Vagina (tissue), 2 donors: ENCODE measurements at regions not wholly inside any gene's neighbourhood (a gene's known extent, or its start where the extent isn't known, plus 50 kb on each side); places are given as distances from the start of the nearest gene placed in this dataset.
"Not testable (repeated sequence)": the region's sequence is repeated elsewhere in the genome, so short reads cannot be mapped to it uniquely, and the experiment has no call there.

Experiments used
- DNase-seq, 2 donors: peaks; one replicate each; pipeline ENCODE4 v3.0.0-alpha.2; 2017; ENCODE audit errors: extremely low spot score in 2 of 2
- H3K27ac ChIP-seq: fragments of 200-600 bp; sonication (generic); one replicate; pipeline ENCODE4 v1.5.1; 2019
- H3K27me3 ChIP-seq: fragments of 200-600 bp; sonication (generic); one replicate; pipeline ENCODE4 v1.5.1; 2019
- H3K36me3 ChIP-seq, 2 donors: fragments of 200-600 bp; sonication (generic); one replicate each; pipeline ENCODE4 v1.5.1; 2017 to 2019
- H3K4me1 ChIP-seq: fragments of 200-600 bp; sonication (generic); one replicate; pipeline ENCODE4 v1.5.1; 2019
- H3K4me3 ChIP-seq, 2 donors: fragments of 200-600 bp; sonication (generic); 1 replicate in 1 of 2; 2 replicates in 1 of 2; pipeline ENCODE4 v1.5.1; 2016 to 2019
- H3K9me3 ChIP-seq: fragments of 200-600 bp; sonication (generic); one replicate; pipeline ENCODE4 v1.5.1; 2019
- POLR2A ChIP-seq, 2 donors: fragments of 450-650 bp; IDR thresholded peaks; one replicate each; pipeline ENCODE4 v1.6.1; 2017; ENCODE audit warnings: antibody characterized with exemption in 2 of 2, mild to moderate bottlenecking in 2 of 2, moderate library complexity in 2 of 2
- POLR2AphosphoS5 ChIP-seq, 2 donors: sonication (generic); formaldehyde crosslinking; IDR thresholded peaks; one replicate each; pipeline ENCODE4 v1.9.0; 2017; ENCODE audit warnings: antibody characterized with exemption in 2 of 2, mild to moderate bottlenecking in 2 of 2, low read depth in 1 of 2; ENCODE audit not compliant: insufficient read depth in 1 of 2
- intact Hi-C: fragments of 100-400 bp; cut with DNase I; formaldehyde crosslinking; loops from one replicate; pipeline ENCODE4 v1.15.1; 2023
- TF ChIP-seq, protein P1 (sequence below), 3 experiments: fragments of 450-650 bp in 2 of 3; fragments of 200-600 bp in 1 of 3; sonication (generic) in 1 of 3; IDR thresholded peaks; one replicate each; pipeline ENCODE4 v1.5.1; 2017 to 2019; ENCODE audit warnings: antibody characterized with exemption in 3 of 3, mild to moderate bottlenecking in 2 of 3, moderate library complexity in 2 of 3

DNA sequence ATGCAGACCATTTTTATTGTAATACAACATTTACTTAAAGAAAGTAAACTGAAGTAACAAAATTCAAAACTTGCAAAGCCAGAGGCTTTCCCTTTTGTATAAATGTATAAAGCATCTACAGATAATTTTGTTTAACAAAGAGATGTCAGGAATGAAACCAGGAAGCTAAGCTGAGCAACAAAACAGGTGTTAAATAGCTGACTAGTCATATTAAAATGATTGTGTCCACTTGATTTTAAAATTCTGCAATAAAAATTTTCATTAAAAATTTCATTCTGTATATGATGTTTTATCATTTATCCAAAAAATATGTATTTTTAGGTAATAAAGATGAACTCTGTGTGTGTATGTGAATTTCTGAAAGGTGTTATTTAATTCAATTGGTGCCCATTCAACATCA lies 72.0 kb upstream of the TRAM1L1 start:
- no peaks in the 10 kb centered on the region for H3K9me3 ChIP-seq
- H3K36me3 ChIP-seq: no peaks in the 10 kb centered on the region
- no peak overlapping the region for H3K27ac ChIP-seq
- no peaks in the 10 kb centered on the region for H3K27me3 ChIP-seq
- TF ChIP-seq POLR2AphosphoS5 (IDR thresholded peaks at IDR 0.05; ENCODE audit: insufficient read depth in 1 of 2, low read depth in 1 of 2) (no peak), POLR2A (IDR thresholded peaks at IDR 0.05) (no peak)
- TF ChIP-seq, protein P1, sequence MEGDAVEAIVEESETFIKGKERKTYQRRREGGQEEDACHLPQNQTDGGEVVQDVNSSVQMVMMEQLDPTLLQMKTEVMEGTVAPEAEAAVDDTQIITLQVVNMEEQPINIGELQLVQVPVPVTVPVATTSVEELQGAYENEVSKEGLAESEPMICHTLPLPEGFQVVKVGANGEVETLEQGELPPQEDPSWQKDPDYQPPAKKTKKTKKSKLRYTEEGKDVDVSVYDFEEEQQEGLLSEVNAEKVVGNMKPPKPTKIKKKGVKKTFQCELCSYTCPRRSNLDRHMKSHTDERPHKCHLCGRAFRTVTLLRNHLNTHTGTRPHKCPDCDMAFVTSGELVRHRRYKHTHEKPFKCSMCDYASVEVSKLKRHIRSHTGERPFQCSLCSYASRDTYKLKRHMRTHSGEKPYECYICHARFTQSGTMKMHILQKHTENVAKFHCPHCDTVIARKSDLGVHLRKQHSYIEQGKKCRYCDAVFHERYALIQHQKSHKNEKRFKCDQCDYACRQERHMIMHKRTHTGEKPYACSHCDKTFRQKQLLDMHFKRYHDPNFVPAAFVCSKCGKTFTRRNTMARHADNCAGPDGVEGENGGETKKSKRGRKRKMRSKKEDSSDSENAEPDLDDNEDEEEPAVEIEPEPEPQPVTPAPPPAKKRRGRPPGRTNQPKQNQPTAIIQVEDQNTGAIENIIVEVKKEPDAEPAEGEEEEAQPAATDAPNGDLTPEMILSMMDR (IDR thresholded peaks at IDR 0.05): no peak
- intact Hi-C loops: no loop called here
- no peaks in the 10 kb centered on the region for H3K4me1 ChIP-seq
- no peak for DNase-seq
- H3K4me3 ChIP-seq: no peak overlapping the region

DNA sequence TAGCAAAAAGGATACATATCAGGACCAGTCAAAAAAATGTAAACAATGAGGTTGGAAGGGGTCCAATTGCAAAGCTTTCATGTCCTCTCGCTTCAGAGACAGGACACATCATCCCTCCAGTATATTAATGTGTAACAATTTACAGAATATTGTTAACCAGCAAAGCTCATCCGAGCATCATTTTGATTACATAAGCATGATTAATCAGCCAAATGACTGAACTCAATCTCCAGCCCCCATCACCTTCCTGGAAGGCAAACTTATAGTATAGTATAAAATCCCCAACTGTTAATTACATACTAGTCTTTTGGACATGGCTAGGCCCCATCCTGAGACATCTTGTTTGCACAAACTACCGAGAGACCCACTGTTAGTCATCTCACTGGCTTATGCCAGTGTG lies 77.6 kb upstream of the TRAM1L1 start:
- H3K27me3 ChIP-seq: no peaks in the 10 kb centered on the region
- no peak for DNase-seq
- H3K4me3 ChIP-seq: no peak overlapping the region
- H3K4me1 ChIP-seq: no peaks in the 10 kb centered on the region
- H3K36me3 ChIP-seq: no peaks in the 10 kb centered on the region
- TF ChIP-seq POLR2AphosphoS5 (IDR thresholded peaks at IDR 0.05; ENCODE audit: insufficient read depth in 1 of 2, low read depth in 1 of 2) (no peak), POLR2A (IDR thresholded peaks at IDR 0.05) (no peak)
- TF ChIP-seq, protein P1 (IDR thresholded peaks at IDR 0.05): no peak
- intact Hi-C loops: no loop called here
- no peaks in the 10 kb centered on the region for H3K9me3 ChIP-seq
- no peak overlapping the region for H3K27ac ChIP-seq

DNA sequence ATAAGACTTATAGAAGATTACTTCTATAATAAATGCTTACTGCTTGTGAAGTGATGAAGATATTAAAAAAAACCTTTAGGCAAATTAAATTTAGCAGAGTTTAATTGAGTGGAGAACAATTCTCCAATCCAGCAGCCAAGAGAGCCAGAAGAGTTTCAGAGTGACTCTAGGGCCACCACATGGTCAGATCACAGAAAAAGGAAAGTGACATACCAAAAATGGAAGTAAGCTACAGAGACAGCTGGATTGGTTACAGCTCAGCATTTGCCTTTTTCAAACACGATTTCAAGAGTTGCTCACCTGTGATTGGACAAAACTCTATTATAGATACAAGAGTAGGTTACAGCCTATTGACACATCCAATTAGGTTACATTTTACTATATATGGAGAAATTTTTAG lies 79.0 kb upstream of the TRAM1L1 start:
- H3K4me3 ChIP-seq: no peak overlapping the region
- H3K4me1 ChIP-seq: no peaks in the 10 kb centered on the region
- no peaks in the 10 kb centered on the region for H3K27me3 ChIP-seq
- no peaks in the 10 kb centered on the region for H3K9me3 ChIP-seq
- intact Hi-C loops: no loop called here
- H3K27ac ChIP-seq: no peak overlapping the region
- no peak for DNase-seq
- TF ChIP-seq POLR2A (IDR thresholded peaks at IDR 0.05): no peak
- TF ChIP-seq POLR2AphosphoS5 (IDR thresholded peaks at IDR 0.05; ENCODE audit: insufficient read depth in 1 of 2, low read depth in 1 of 2): no peak
- TF ChIP-seq, protein P1 (IDR thresholded peaks at IDR 0.05): no peak
- H3K36me3 ChIP-seq: no peaks in the 10 kb centered on the region

DNA sequence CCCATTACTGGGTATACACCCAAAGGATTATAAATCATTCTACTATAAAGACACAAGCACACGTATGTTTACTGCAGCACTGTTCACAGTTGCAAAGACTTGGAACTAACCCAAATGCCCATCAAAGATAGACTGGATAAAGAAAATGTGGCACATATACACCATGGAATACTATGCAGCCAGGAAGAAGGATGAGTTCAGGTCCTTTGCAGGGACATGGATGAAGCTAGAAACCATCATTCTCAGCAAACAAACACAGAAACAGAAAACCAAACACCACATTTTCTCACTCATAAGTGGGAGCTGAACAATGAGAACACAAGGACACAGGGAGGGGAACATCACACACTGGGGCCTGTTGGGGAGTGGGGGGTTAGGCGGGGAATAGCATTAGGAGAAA lies 90.0 kb upstream of the TRAM1L1 start:
- H3K27ac ChIP-seq, H3K9me3 ChIP-seq, H3K4me1 ChIP-seq, DNase-seq, H3K4me3 ChIP-seq, H3K36me3 ChIP-seq, H3K27me3 ChIP-seq, intact Hi-C loops: not testable (repeated sequence)

DNA sequence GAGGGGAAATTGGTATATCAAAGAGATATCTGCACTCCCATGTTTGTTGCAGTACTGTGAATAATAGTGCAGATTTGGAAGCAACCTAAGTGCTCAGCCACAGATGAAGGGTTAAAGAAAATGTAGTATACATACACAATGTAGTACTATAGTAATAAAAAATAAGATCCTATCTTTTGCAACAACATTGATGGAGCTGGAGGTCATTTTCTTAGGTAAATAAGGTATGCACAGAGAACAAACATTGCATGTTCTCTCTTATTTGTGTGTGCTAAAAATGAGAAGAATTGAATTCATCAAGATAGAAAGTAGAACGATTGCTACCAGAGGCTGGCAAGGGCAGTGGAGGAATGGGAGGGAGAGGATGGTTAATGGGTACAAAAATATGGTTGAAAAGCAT lies 117.9 kb upstream of the TRAM1L1 start:
- Histone ChIP-seq H3K36me3 (no peaks in the 10 kb centered on the region), H3K4me1 (no peaks in the 10 kb centered on the region)
- intact Hi-C loops: no loop called here

More for the DNA sequence above, 117.9 kb upstream of the TRAM1L1 start:
- DNase-seq: no peak
- Histone ChIP-seq H3K27ac (no peak overlapping the region), H3K9me3 (no peaks in the 10 kb centered on the region), H3K27me3 (no peaks in the 10 kb centered on the region), H3K4me3 (no peak overlapping the region)
- TF ChIP-seq POLR2A (IDR thresholded peaks at IDR 0.05): no peak
- TF ChIP-seq POLR2AphosphoS5 (IDR thresholded peaks at IDR 0.05; ENCODE audit: insufficient read depth in 1 of 2, low read depth in 1 of 2): no peak
- TF ChIP-seq, protein P1 (IDR thresholded peaks at IDR 0.05): no peak
